Activated T-cell treated with anti-CD3 and anti-CD28 coated beads for 48 hours (primary cell): ENCODE measurements at regions not wholly inside any gene's neighbourhood (a gene's known extent, or its start where the extent isn't known, plus 50 kb on each side); places are given as distances from the start of the nearest gene placed in this dataset.
A peak's percentile ranks its signal among the peaks of the same experiment; 100 is the strongest.
"Not testable (repeated sequence)": the region's sequence is repeated elsewhere in the genome, so short reads cannot be mapped to it uniquely, and the experiment has no call there.

ENCODE experiments used
- DNase-seq: peaks from one replicate; pipeline ENCODE4 v3.0.0-alpha.2; 2020; ENCODE audit warnings: low read depth

DNA sequence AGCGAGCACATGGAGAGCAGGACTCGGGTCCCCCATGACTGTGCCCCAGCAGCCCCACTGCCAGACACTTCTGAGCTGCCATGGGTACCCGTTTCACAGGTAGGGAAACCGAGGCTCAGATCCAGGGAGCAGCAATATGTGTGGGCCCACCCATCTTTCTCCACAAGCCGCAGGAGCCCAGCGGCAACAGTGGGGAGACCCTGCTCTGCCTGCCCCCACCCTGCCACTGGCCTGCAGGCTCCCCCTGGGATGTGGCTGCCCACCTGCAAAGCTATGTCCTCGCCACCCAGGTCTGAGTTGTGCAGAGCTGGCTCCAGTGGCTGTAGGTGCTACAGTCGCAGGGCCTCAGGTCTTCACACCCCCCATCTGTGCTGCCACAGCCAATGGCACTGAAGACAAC, 50.6 kb upstream of the C1QTNF9B start:
- DNase-seq: no peak

DNA sequence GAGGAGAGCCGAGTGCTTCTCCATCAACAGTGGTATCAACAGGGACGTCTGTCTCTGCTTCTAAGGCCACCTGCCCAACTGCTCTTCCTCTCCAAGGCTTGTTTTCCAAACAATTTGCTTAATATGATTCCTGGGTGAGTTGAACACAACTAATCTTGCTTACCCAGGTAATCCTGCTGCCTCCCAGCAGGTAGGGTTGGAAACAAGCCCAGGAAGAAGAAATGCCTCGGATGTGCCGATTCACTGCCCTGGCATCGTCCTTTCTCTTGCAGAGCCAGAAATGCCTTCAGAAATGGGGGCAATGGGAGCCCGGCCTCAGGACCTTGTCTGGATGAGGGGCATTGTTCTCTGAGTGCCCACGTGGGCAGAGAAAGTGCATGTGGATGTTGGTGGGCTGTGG, 51.9 kb upstream of the C1QTNF9B start:
- DNase-seq: no peak

DNA sequence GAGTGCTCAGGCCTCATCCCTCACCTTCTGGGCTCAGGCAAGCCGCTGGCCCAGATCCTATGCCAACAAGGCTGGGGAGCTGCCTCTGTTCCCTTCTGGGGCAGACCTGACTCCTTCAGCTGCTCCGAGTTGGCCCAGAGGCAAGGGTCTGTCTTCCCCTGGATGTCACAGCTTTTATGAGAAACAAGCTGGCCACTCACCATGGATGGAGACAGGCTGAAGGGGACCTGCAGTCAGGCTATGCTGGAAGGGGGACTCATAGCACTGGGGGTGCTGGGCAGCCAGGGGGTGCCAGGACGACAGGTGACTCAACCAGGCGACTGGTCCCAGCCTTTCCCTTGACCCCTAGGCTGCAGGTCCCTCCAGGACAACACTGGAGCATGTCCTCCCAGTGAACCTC, 52.4 kb upstream of the C1QTNF9B start:
- no peak for DNase-seq

DNA sequence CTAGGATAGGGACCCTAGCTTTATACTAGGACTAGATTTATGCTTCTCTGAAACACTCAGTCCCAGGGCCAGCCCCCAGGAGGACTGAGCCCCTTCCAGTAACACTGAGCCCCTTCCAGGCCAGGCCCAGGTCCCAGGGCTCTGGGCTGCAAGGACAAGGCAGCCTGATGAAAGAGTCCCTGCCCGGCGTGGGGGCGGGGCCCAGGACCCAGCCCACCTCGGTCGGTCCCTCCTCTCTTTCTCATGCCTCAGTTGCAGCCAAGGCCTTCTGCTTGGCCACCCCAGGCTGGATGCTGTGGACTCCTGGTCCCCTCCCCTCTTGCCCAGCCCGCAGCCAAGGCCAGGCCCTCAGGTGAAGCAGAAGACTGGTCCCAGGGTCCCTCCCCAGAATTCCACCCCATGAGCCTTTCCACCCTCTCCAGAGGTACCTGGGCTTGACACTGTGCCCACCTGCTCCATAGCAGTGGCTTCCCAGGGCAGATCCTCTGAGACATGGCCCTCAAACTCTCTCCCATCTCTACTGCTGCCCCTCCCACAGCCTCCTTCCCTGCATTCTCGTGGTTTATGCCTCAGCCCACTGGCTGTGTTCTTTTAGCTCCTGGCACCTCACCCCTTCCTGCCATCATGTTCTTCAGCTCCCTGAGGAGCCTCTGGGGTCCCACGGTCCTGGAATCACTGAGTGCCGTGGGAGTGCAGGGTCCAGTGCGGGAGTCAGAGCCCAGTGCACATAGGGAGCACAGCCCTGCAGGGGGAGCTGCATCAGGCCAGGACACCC, 53.6 kb upstream of the C1QTNF9B start:
- DNase-seq: no peak

DNA sequence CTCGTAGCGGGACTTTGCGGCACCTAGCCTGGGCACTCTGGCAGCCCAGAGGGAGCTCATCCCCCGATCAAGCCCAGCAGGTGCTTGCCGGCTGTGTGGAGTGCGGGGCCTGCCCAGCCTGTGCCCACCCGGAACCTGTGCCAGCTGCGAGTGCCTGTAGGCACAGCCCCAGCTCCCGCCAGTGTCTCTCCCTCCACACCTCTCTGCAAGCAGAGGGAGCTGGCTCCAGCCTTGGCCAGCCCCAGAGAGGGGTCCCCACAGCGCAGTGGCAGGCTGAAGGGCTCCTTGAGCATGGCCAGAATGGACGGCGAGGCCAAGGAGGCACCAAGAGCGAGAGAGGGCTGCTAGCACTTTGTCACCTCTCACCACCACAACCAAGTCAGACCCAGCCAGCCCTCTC, 55.5 kb upstream of the C1QTNF9B start:
- DNase-seq: no peak

DNA sequence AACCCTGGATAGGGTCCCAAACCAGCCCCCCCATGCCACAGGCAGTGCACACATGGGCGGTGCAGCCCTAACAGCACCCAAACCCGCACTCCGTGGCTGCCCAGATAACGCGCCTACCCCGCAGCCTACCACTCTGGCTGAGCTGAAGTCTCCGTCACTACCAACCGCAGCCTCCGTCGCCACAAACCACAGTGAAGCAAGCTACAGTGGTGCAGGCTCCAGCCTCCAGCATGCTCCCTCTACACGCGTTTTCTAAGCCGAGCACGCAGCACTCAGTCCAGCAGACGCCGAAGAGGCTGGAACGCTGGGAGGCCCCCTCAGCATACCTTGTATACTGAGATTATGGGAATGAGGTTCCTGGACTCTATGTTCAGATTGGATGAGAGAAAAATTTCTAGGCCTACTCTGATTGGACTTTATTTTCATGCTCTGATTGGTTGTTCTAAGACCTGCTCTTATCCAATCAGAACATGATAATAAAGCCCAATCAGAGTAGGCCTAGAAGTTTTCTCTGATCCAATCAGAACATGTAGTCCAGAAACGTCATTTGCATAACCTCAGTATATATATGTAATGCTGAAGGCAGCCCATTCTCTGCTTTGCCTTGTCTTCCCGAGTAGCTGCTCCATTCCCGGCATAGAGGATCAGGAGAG, 56.7 kb upstream of the C1QTNF9B start:
- DNase-seq: no peak

DNA sequence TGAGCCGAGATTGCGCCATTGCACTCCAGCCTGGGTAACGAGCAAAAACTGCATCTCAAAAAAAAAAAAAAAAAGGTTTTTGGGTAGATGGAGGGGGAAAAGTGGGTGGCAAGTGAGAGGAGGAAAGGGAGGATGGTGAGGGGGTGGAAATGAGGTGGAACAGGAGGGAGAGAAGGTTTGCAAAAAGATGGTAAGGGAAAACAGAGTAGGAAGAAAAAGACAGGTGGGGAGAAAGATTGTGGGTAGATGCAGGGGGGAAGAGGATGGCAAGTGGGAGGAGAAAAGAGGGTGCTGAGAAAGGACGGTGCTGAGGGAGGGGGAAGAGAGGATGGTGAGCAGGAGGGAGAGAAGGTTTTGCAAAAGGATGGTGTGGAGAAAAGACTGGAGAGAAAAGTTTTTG, 57.8 kb upstream of the C1QTNF9B start:
- no peak for DNase-seq

DNA sequence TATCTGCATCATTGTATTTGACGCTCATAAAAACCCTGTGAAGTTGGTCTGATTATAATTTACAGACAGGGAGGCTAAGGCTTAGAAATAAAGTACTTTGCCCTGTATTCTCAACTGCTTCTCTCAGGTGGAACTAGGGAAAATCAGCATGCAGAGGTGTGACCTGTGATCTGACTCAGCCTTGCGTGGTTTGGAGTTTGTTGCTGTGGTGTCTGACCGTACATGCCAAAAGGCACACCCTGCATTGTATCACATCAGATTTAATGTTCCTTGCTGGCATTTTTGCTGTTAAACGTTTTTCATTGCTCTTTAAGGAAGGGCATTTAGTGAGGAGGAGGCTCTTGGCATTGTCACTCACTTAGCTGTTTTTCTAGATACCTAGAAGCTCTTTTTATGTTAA, 58.8 kb upstream of the C1QTNF9B start:
- DNase-seq: no peak

DNA sequence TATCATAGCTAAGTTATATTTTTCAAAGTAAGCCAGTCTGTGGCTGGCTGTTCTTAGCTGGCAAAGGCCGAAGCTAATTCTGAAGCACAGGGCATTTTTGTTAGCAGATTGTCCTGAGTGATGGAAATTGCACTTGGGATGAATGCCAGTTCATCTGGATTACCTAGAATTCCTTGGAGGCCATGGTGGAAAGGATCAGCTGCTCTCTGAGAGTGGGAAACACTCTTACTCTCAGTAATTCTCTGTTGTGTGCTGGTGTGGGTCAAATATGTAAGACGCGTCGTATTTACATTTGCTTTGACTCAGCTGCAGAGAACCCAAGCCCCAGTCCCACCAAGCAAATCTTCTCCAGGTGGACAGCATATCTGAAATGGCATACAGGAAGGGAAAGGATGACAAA, 60.7 kb upstream of the C1QTNF9B start:
- DNase-seq: no peak

DNA sequence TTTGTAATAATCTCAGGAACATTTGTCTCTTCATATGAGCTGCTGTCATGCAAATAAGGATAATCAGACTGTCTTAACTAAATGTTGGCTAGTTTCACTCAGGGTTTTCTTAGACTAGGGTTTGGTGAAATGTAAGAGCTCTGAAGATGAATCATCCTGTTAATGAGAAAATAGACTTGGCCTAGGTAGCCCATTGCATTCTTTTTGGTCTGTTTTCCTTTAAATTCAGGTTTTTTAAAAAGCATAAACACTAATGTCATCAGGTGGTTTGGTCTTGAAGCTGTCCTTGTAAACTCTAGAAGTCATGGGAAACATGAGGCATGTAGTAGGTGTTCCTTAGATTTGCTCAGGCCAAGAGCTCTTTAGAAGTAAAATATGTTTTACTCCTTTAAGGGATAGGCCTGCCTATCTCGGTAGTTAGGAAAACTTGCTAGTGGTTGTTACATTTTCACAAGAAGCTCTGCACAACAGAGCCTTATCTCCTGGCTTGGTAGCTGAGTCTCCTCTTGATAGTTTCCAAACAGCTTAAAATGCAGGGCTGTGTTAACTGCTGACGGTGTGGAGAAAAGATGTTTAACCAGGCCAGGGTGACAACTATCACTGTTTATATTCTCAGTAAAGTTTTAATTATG, 62.0 kb upstream of the C1QTNF9B start:
- no peak for DNase-seq

DNA sequence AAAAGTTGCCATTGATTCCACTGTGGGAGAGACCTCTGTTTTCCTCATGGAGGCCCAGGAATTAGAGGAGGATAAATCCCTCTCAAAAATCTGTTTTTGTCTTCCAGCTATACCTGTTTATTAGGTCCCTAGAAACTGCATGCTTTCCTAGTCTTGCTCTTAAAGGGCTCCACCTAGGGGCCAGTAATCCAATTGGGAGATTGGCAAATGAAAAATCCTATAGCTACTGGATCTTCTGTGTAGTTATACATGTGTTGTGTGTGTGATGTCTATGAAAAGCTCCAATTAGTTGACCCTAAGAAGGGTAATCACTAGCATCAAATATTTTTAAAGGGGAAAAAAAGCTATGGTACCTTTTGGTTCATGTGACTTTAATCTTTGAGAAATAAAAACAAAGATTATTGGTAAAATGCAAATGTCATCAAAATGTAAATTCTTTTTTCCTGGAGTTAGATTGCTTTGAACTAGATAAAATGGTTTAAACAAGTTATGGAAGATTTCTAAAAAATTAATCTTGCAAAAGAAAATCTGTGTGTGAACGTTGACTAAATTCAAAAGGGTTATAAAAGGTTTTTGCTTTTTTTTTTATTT, 63.4 kb upstream of the C1QTNF9B start:
- no peak for DNase-seq

DNA sequence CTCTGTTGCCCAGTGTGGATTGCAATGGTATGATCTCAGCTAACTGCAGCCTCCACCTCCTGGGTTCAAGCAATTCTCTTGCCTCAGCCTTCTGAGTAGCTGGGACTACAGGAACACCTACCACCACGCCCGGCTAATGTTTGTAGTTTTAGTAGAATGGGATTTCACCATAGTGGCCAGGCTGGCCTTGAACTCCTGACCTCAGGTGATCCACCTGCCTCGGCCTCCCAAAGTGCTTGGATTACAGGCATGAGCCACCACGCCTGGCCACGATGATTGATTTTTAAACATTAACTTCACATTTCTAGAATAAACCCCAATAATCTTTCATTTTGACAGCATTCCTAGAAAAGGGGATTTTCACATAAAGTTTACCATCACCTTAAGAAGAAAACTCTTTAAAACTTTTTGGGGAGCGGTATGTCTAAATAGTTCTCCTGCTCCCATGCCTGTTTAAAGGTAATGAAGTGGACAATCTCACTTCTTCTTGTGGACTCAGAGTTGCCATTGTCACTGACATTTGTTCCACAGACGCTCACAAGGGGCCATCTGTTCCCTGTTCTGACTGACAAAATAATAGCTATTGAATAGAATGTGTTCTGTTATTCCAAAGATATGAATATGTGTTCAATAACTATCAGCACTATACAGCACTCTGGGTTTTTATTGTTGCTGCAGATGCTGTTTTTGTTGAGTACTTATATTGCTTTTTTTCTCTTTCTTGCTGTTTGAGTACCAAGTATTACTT, 66.1 kb upstream of the C1QTNF9B start:
- no peak for DNase-seq

DNA sequence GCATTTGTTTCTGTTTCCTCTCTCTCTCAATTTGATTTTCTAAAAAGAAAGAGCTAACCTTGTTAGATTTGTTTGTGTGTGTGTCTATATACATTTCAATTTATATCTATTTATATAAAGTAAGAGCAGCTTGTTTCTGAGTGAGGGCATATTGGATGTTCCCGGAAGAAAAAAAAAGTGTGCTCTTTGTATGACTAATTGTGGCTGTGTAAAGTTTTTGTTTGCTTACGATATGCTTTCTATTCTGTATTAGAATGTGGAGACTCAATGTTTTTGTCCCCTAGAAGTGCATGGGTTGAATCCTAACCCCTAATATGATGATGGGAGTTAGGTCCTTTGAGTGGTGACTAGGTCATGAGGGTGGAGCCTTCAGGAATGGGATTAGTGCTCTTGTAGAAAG, 66.6 kb upstream of the C1QTNF9B start:
- DNase-seq: no peak

DNA sequence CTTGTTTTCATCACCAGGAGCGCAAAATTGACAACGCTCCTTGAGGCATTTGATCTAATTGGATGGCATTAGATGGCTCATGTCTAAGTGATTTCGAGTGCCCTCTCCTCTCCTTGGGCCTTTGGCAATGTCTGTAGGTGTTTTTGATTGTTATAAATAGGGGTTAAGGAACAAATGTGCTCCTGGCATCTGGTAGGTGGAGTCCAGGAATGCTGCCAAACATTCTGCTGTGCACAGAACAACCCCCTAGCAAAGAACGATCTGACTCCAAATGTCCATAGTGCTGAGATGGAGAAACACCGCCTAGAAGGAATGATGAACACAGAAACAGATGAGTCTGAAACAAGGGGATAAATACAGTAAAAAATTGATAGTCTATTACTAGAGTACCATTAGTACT, 68.0 kb upstream of the C1QTNF9B start:
- DNase-seq: no peak

DNA sequence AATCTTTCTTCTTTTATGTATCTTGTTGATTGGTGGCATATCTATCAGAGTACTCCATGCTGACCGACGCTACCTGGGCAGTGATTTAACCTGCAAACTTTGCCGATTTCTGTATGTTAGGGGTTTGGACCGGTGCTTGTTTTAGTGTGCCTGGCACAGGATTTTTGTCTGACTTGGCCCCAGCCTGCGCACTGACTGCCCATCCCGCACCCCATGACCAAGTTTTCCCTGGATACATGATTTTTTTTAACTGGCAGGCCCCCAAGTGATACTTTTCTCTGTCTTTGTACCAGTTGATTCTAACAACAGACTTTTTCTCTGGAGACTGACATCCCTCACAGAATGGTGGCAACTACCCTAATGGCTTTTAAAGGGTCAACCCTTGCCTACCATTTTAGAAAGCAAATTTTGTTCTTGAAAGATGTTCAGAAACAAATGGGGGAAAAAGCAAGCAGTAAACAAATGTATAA, 69.0 kb upstream of the C1QTNF9B start:
- DNase-seq: no peak

DNA sequence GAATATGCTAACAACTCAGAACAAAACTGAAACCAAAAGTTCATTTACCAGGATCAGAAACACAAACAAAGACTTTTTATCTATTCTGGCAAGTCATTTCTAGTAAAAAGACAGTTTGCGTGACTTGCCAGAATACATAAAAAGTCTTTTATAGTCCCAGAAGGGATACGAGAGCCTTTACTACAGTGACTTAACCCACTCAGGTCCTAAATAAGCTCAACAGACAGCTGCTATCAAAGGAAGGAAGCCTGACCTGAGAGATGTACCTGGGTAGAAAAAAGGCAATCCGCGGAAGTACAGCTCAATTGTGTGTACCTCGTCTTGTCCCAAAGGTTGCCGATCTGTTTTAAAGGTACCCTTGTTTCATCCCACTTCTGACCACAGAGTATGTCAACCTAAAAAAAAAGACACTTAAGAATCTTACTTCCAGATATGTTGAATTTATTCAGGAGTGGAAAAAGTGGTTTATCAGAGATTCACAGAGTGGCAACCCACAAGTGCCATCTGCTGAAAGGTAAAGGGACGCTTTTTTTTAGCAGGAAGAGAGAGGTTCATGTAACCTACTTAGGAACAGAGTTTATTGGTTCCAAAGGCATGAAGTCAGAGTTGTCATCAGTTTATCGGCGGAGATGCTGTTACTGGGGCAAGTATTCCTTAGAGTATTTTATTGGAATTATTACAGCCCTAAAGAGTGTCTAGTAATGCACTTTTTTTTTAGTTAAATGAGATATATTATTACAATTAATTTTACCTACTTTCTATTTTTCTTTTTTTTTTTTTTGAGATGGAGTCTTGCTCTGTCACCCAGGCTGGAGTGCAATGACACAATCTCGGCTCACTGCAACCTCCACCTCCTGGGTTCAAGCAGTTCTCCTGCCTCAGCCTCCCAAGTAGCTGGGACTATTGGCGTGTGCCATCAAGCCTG, 69.7 kb upstream of the C1QTNF9B start:
- DNase-seq: no peak

DNA sequence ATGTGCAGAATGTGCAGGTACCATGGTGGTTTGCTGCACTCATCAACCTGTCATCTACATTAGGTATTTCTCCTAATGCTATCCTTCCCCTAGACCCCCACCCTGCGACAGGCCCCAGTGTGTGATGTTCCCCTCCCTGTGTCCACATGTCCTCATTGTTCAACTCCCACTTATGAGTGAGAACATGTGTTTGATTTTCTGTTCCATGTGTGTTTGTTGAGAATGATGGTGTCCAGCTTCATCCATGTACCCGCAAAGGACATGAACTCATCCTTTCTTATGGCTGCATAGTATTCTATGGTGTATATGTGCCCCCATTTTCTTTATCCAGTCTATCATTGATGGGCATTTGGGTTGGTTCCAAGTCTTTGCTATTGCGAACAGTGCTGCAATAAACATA, 70.5 kb upstream of the C1QTNF9B start:
- not testable (repeated sequence) for DNase-seq

DNA sequence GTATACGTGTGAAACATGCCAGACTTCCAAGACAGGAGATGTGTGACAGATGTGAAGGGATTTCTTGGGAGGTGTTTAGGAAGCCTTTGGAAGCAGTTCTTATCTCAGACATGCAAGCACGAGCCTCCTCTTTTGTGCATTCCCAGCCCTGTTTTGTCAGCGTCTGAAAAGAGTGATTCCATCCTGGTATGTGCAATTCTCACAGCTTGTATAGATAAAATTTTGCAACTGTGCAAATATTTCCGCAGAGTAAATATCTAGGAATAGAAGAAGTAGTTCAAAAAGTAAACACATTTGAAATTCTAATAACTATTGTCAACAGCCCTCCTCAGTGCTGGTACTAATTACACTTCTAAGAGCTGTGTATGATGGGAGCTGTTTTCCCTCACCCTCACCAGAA, 72.3 kb upstream of the C1QTNF9B start:
- DNase-seq: no peak

DNA sequence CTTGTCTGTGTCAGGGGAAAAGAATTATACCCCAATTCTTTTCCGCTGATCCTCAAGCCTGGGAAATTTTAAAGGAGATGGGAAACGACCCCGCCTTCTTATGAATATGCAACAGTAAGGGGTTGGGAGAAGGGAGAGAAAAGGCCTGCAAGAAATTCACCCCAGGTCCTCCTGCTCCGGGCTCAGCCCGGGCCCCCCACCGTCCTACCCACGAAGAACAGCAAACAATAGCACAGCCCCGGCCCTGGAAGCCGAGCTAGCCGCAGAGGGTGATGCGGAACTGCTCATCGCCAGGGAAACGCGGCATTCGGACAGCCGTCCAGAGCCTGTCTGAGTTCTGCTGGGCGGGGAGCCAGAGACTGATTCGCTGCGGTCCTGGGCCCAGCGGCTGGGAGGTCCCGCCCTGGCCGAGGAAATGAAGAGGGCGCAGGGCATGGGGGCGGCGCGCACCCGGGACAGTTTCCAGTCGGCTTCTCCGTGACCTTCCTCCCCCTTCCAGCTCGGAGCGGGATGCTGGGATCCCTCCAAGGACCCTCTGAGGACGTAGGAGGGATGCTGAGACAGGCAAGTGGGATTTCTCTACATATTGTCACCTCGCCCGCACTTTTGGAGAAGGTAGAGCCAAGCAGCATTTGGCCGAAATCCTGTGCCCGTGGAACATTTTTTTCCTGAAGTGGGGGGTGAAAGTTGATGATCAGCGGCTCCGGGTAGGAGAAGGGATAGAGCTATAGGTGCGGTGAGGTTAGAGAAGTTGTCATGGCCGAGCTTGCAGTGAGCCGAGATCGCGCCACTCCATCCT, 82.3 kb upstream of the C1QTNF9B start:
- peak; percentile 15 for DNase-seq

DNA sequence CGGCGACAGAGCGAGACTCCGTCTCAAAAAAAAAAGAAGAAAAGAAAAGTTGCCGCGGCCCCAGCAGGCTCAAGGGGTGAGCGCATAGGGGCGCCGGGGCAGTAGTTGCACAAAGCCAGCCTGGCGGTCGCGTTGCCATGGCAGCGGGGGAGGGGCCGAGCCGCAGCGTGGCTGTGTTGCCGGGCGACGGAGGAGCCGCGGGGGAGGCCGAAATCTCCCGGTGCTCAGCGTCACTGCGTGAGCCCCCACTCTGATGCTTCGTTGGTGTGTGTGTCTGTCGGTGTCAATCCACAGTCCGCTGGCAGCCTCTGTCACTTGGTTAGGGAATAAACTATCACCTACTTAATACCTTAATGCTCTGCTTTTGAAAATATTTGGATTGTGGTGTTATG, 82.9 kb upstream of the C1QTNF9B start:
- peak; percentile 84 for DNase-seq
